ENCODE measurements at regions not wholly inside any gene's neighbourhood (a gene's known extent, or its start where the extent isn't known, plus 50 kb on each side); places are given as distances from the start of the nearest gene placed in this dataset.

- no peak for DNase-seq (ENCODE audit: low read depth)
- H3K4me3 ChIP-seq (ENCODE audit: low read depth, low read length): no peak overlapping the region
- no peak for TF ChIP-seq CTCF (IDR thresholded peaks at IDR 0.05; ENCODE audit: low read depth, low read length, missing control alignments)
These were observed 340.6 kb downstream of the EPHA4 start for GRCh38 chr2:221231511-221231910.

- TF ChIP-seq CTCF (IDR thresholded peaks at IDR 0.05; ENCODE audit: low read depth, low read length, missing control alignments): no peak
- H3K4me3 ChIP-seq (ENCODE audit: low read depth, low read length): no peak overlapping the region
- no peak for DNase-seq (ENCODE audit: low read depth)
These were observed 336.2 kb downstream of the EPHA4 start for GRCh38 chr2:221235941-221236340.

DNA sequence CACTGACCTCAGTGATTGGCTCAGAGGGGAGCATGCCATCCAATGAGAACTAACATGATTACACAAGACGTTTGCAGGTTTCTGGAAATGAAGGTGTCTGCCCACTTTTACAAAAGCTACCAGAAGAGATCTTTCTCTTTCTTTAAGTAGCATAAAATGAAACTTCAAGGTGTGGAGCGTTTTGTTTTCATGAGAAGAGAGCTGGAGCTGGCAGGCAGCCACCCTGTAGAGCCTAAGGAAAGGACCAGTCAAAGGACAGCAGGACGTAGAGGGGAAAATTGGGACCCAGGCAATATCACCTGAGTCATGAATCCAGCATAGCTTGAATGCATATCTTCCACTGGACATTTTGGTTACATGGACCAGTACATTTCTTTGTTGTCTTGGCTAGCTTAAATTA is 331.0 kb downstream of the EPHA4 start:
- H3K4me3 ChIP-seq (ENCODE audit: low read depth, low read length): no peak overlapping the region
- TF ChIP-seq CTCF (IDR thresholded peaks at IDR 0.05; ENCODE audit: low read depth, low read length, missing control alignments): no peak
- DNase-seq (ENCODE audit: low read depth): no peak

- no peak for DNase-seq (ENCODE audit: low read depth)
- no peak for TF ChIP-seq CTCF (IDR thresholded peaks at IDR 0.05; ENCODE audit: low read depth, low read length, missing control alignments)
These were observed 328.3 kb downstream of the EPHA4 start for GRCh38 chr2:221243771-221244170.

GRCh38 chr2:221245045-221245444 is 327.1 kb downstream of the EPHA4 start:
- H3K4me3 ChIP-seq (ENCODE audit: low read depth, low read length): no peak overlapping the region
- DNase-seq (ENCODE audit: low read depth): no peak
- TF ChIP-seq CTCF (IDR thresholded peaks at IDR 0.05; ENCODE audit: low read depth, low read length, missing control alignments): no peak

More at GRCh38 chr2:221243771-221244170, 328.3 kb downstream of the EPHA4 start:
- H3K4me3 ChIP-seq (ENCODE audit: low read depth, low read length): no peak overlapping the region

GRCh38 chr2:221245772-221246171 is 326.3 kb downstream of the EPHA4 start:
- DNase-seq (ENCODE audit: low read depth): no peak
- TF ChIP-seq CTCF (IDR thresholded peaks at IDR 0.05; ENCODE audit: low read depth, low read length, missing control alignments): no peak
- H3K4me3 ChIP-seq (ENCODE audit: low read depth, low read length): no peak overlapping the region

- TF ChIP-seq CTCF (IDR thresholded peaks at IDR 0.05; ENCODE audit: low read depth, low read length, missing control alignments): no peak
These were observed 317.8 kb downstream of the EPHA4 start for GRCh38 chr2:221254299-221254698.

More at GRCh38 chr2:221254299-221254698, 317.8 kb downstream of the EPHA4 start:
- H3K4me3 ChIP-seq (ENCODE audit: low read depth, low read length): no peak overlapping the region
- no peak for DNase-seq (ENCODE audit: low read depth)
